ENCODE measurements at regions not wholly inside any gene's neighbourhood (a gene's known extent, or its start where the extent isn't known, plus 50 kb on each side); places are given as distances from the start of the nearest gene placed in this dataset.

DNA sequence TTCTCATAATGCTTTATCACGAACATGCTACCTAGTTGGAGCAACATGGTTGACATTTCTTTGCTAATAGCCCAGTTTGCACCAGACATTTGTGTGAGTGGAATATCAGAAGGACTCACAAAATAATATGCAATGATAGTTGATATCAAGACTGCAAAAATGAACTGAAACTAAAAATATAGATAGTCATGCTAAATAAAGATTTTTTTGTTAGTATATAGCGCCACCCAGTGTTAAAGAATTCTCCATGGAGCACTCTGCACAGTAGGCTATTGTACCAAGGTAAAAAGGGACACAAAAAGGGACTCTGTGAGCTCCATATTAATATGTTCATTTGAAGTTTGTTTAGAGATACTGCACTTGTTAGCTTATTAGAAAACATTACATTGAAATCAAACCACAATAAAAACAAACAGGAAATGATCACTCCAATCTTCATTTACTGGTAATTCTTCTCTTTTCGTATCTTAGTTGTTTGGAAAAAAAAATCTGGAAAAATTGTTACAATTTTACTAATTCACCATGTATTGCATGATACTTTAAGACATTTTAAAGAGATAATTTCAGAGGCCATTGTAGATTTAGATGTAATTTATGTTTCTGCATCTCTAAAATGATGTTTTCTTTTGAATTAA is 1509.6 kb downstream of the ADGRL3 start:
- in situ Hi-C loops (cut with MboI; ENCODE audit: low sequenced_read_pairs, unreplicated experiment): no loop called here
- TF ChIP-seq, protein P1, sequence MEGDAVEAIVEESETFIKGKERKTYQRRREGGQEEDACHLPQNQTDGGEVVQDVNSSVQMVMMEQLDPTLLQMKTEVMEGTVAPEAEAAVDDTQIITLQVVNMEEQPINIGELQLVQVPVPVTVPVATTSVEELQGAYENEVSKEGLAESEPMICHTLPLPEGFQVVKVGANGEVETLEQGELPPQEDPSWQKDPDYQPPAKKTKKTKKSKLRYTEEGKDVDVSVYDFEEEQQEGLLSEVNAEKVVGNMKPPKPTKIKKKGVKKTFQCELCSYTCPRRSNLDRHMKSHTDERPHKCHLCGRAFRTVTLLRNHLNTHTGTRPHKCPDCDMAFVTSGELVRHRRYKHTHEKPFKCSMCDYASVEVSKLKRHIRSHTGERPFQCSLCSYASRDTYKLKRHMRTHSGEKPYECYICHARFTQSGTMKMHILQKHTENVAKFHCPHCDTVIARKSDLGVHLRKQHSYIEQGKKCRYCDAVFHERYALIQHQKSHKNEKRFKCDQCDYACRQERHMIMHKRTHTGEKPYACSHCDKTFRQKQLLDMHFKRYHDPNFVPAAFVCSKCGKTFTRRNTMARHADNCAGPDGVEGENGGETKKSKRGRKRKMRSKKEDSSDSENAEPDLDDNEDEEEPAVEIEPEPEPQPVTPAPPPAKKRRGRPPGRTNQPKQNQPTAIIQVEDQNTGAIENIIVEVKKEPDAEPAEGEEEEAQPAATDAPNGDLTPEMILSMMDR (IDR thresholded peaks at IDR 0.05; ENCODE audit: borderline replicate concordance, control extremely low read depth, extremely low read depth, insufficient read depth, missing control alignments): peak; percentile 24
- peak; percentile 20 for DNase-seq (ENCODE audit: low spot score)

- TF ChIP-seq, protein P1 (IDR thresholded peaks at IDR 0.05; ENCODE audit: borderline replicate concordance, control extremely low read depth, extremely low read depth, insufficient read depth, missing control alignments): no peak
- in situ Hi-C loops (cut with MboI; ENCODE audit: low sequenced_read_pairs, unreplicated experiment): no loop called here
- no peak for DNase-seq (ENCODE audit: low spot score)
Measured at GRCh38 chr4:62706423-62706822, 1506.3 kb downstream of the ADGRL3 start.

GRCh38 chr4:62683799-62684566 is 1483.9 kb downstream of the ADGRL3 start:
- TF ChIP-seq, protein P1 (IDR thresholded peaks at IDR 0.05; ENCODE audit: borderline replicate concordance, control extremely low read depth, extremely low read depth, insufficient read depth, missing control alignments): no peak
- in situ Hi-C loops (cut with MboI; ENCODE audit: low sequenced_read_pairs, unreplicated experiment): no loop called here
- no peak for DNase-seq (ENCODE audit: low spot score)

GRCh38 chr4:62676962-62677361 is 1476.8 kb downstream of the ADGRL3 start:
- in situ Hi-C loops (cut with MboI; ENCODE audit: low sequenced_read_pairs, unreplicated experiment): no loop called here
- TF ChIP-seq, protein P1 (IDR thresholded peaks at IDR 0.05; ENCODE audit: borderline replicate concordance, control extremely low read depth, extremely low read depth, insufficient read depth, missing control alignments): no peak
- no peak for DNase-seq (ENCODE audit: low spot score)

GRCh38 chr4:62670514-62670913 is 1470.4 kb downstream of the ADGRL3 start:
- no peak for DNase-seq (ENCODE audit: low spot score)
- TF ChIP-seq, protein P1 (IDR thresholded peaks at IDR 0.05; ENCODE audit: borderline replicate concordance, control extremely low read depth, extremely low read depth, insufficient read depth, missing control alignments): no peak
- in situ Hi-C loops (cut with MboI; ENCODE audit: low sequenced_read_pairs, unreplicated experiment): no loop called here

GRCh38 chr4:62661821-62662220 is 1461.7 kb downstream of the ADGRL3 start:
- no peak for DNase-seq (ENCODE audit: low spot score)
- TF ChIP-seq, protein P1 (IDR thresholded peaks at IDR 0.05; ENCODE audit: borderline replicate concordance, control extremely low read depth, extremely low read depth, insufficient read depth, missing control alignments): no peak
- in situ Hi-C loops (cut with MboI; ENCODE audit: low sequenced_read_pairs, unreplicated experiment): no loop called here
